Parathyroid adenoma (tissue), 2 donors: ENCODE measurements at regions not wholly inside any gene's neighbourhood (a gene's known extent, or its start where the extent isn't known, plus 50 kb on each side); places are given as distances from the start of the nearest gene placed in this dataset.

ENCODE experiments used
- H2AFZ ChIP-seq: fragments of 300-600 bp; sonication (generic); one replicate; pipeline ENCODE4 v1.7.0; 2017; ENCODE audit warnings: antibody characterized with exemption, mild to moderate bottlenecking
- H3K27ac ChIP-seq: fragments of 300-600 bp; sonication (generic); one replicate; pipeline ENCODE4 v1.7.0; 2017
- H3K27me3 ChIP-seq: fragments of 300-600 bp; sonication (generic); one replicate; pipeline ENCODE4 v1.7.0; 2017; ENCODE audit warnings: low read length; ENCODE audit not compliant: control insufficient read depth, insufficient read depth
- H3K36me3 ChIP-seq: fragments of 300-600 bp; sonication (generic); one replicate; pipeline ENCODE4 v1.7.0; 2017; ENCODE audit warnings: low read length; ENCODE audit not compliant: control insufficient read depth, insufficient read depth
- H3K4me1 ChIP-seq: fragments of 300-600 bp; sonication (generic); one replicate; pipeline ENCODE4 v1.7.0; 2017; ENCODE audit warnings: control low read depth
- H3K4me2 ChIP-seq: fragments of 300-600 bp; sonication (generic); one replicate; pipeline ENCODE4 v1.7.0; 2017; ENCODE audit warnings: low read length
- H3K4me3 ChIP-seq: fragments of 300-600 bp; sonication (generic); one replicate; pipeline ENCODE4 v1.7.0; 2017; ENCODE audit warnings: low read depth, low read length
- H3K79me2 ChIP-seq: fragments of 300-600 bp; sonication (generic); one replicate; pipeline ENCODE4 v1.7.0; 2017; ENCODE audit warnings: control low read depth
- H3K9ac ChIP-seq: fragments of 300-600 bp; sonication (generic); one replicate; pipeline ENCODE4 v1.7.0; 2017; ENCODE audit warnings: mild to moderate bottlenecking
- H3K9me3 ChIP-seq: fragments of 300-600 bp; sonication (generic); one replicate; pipeline ENCODE4 v1.7.0; 2017; ENCODE audit warnings: low read length; ENCODE audit not compliant: control insufficient read depth
- CTCF ChIP-seq: fragments of 300-600 bp; sonication (generic); IDR thresholded peaks from one replicate; pipeline ENCODE4 v1.7.0; 2017; ENCODE audit warnings: antibody characterized with exemption, mild to moderate bottlenecking
- donor health status: primary hyperparathyroidism.

GRCh38 chr14:34075826-34076225 is 125.0 kb upstream of the EGLN3 start:
- H3K27ac ChIP-seq, result no peak overlapping the region
- H3K9ac ChIP-seq, result no peak overlapping the region
- H3K36me3 ChIP-seq, result no peaks in the 10 kb centered on the region
- TF ChIP-seq CTCF, result no peak
- H3K9me3 ChIP-seq, result no peaks in the 10 kb centered on the region
- H3K79me2 ChIP-seq, result no peaks in the 10 kb centered on the region
- H3K4me2 ChIP-seq, result no peak overlapping the region
- H3K4me3 ChIP-seq, result no peak overlapping the region
- H2AFZ ChIP-seq, result no peak overlapping the region
- no peaks in the 10 kb centered on the region for H3K4me1 ChIP-seq
- H3K27me3 ChIP-seq, result no peaks in the 10 kb centered on the region

- no peak for TF ChIP-seq CTCF
- H3K27me3 ChIP-seq, result no peaks in the 10 kb centered on the region
- H3K4me3 ChIP-seq, result no peak overlapping the region
- H3K9ac ChIP-seq, result no peak overlapping the region
- H3K36me3 ChIP-seq, result no peaks in the 10 kb centered on the region
- no peaks in the 10 kb centered on the region for H3K4me1 ChIP-seq
- no peaks in the 10 kb centered on the region for H3K9me3 ChIP-seq
- no peak overlapping the region for H3K4me2 ChIP-seq
- H3K27ac ChIP-seq, result no peak overlapping the region
- H3K79me2 ChIP-seq, result no peaks in the 10 kb centered on the region
- H2AFZ ChIP-seq, result no peak overlapping the region
Measured at GRCh38 chr14:34075042-34075744, 124.3 kb upstream of the EGLN3 start.

- Histone ChIP-seq H3K27ac (no peak overlapping the region), H3K4me3 (no peak overlapping the region), H3K4me1 (no peaks in the 10 kb centered on the region), H3K9ac (no peak overlapping the region), H3K4me2 (no peak overlapping the region), H3K27me3 (no peaks in the 10 kb centered on the region), H3K36me3 (no peaks in the 10 kb centered on the region), H2AFZ (no peak overlapping the region), H3K79me2 (no peaks in the 10 kb centered on the region), H3K9me3 (no peaks in the 10 kb centered on the region)
- TF ChIP-seq CTCF, result no peak
Measured at GRCh38 chr14:34072921-34073320, 122.0 kb upstream of the EGLN3 start.

GRCh38 chr14:34072401-34072800 is 121.5 kb upstream of the EGLN3 start:
- H3K4me1 ChIP-seq, result no peaks in the 10 kb centered on the region
- no peak overlapping the region for H3K27ac ChIP-seq
- no peaks in the 10 kb centered on the region for H3K27me3 ChIP-seq
- H3K4me3 ChIP-seq, result no peak overlapping the region
- TF ChIP-seq CTCF, result no peak
- H3K9me3 ChIP-seq, result no peaks in the 10 kb centered on the region
- H3K4me2 ChIP-seq, result no peak overlapping the region
- H3K79me2 ChIP-seq, result no peaks in the 10 kb centered on the region
- no peak overlapping the region for H2AFZ ChIP-seq
- H3K9ac ChIP-seq, result no peak overlapping the region
- H3K36me3 ChIP-seq, result no peaks in the 10 kb centered on the region

GRCh38 chr14:34070917-34071407 is 120.1 kb upstream of the EGLN3 start:
- H2AFZ ChIP-seq, result no peak overlapping the region
- no peak overlapping the region for H3K9ac ChIP-seq
- no peak for TF ChIP-seq CTCF
- H3K79me2 ChIP-seq, result no peaks in the 10 kb centered on the region
- H3K4me2 ChIP-seq, result no peak overlapping the region
- H3K4me3 ChIP-seq, result no peak overlapping the region
- H3K27ac ChIP-seq, result no peak overlapping the region
- H3K36me3 ChIP-seq, result no peaks in the 10 kb centered on the region
- no peaks in the 10 kb centered on the region for H3K27me3 ChIP-seq
- H3K4me1 ChIP-seq, result no peaks in the 10 kb centered on the region
- H3K9me3 ChIP-seq, result no peaks in the 10 kb centered on the region
